Karpas-422 (cell line): ENCODE measurements at regions not wholly inside any gene's neighbourhood (a gene's known extent, or its start where the extent isn't known, plus 50 kb on each side); places are given as distances from the start of the nearest gene placed in this dataset.

Experiments used
- DNase-seq: peaks from one replicate; pipeline ENCODE4 v3.0.0-alpha.2; 2015
- H2AFZ ChIP-seq: fragments of 200-600 bp; sonication (generic); 2 replicates; pipeline ENCODE4 v1.6.1; 2014; ENCODE audit warnings: antibody characterized with exemption, low read length, mixed read lengths
- H3K27ac ChIP-seq: fragments of 200-600 bp; sonication (generic); 2 replicates; pipeline ENCODE4 v1.5.1; 2014; ENCODE audit warnings: mild to moderate bottlenecking, low read length, moderate library complexity
- H3K27me3 ChIP-seq: fragments of 200-600 bp; sonication (generic); 2 replicates; pipeline ENCODE4 v1.6.1; 2014; ENCODE audit warnings: low read length, mixed read lengths
- H3K36me3 ChIP-seq: fragments of 200-600 bp; sonication (generic); 2 replicates; pipeline ENCODE4 v1.6.1; 2014; ENCODE audit warnings: low read length, mixed read lengths; ENCODE audit not compliant: insufficient read depth
- H3K4me1 ChIP-seq: fragments of 200-600 bp; sonication (generic); 2 replicates; pipeline ENCODE4 v1.6.1; 2014; ENCODE audit warnings: mild to moderate bottlenecking, low read length, mixed read lengths
- H3K4me2 ChIP-seq: fragments of 200-600 bp; sonication (generic); 2 replicates; pipeline ENCODE4 v1.6.1; 2014; ENCODE audit warnings: low read length, low read depth, mild to moderate bottlenecking; ENCODE audit not compliant: poor library complexity, severe bottlenecking
- H3K4me3 ChIP-seq: fragments of 200-600 bp; sonication (generic); 2 replicates; pipeline ENCODE4 v1.5.1; 2014; ENCODE audit warnings: mild to moderate bottlenecking, antibody characterized with exemption, low read length, mixed read lengths
- H3K79me2 ChIP-seq: fragments of 200-600 bp; sonication (generic); 2 replicates; pipeline ENCODE4 v1.6.1; 2014; ENCODE audit warnings: mild to moderate bottlenecking, low read length, mixed read lengths
- H3K9ac ChIP-seq: fragments of 200-600 bp; sonication (generic); 2 replicates; pipeline ENCODE4 v1.6.0; 2014; ENCODE audit warnings: low read length
- H3K9me2 ChIP-seq: fragments of 200-600 bp; sonication (generic), shearing (Covaris generic); replicated peaks from 2 replicates; pipeline ENCODE4 v1.6.0; 2014; ENCODE audit warnings: mild to moderate bottlenecking, low read length, moderate library complexity; ENCODE audit not compliant: insufficient read depth
- H3K9me3 ChIP-seq: fragments of 300-700, 200-600 bp; sonication (generic); 2 replicates; pipeline ENCODE4 v1.6.1; 2014; ENCODE audit warnings: low read length, mixed read lengths
- H4K20me1 ChIP-seq: fragments of 200-600 bp; sonication (generic); 2 replicates; pipeline ENCODE4 v1.6.1; 2014; ENCODE audit warnings: mild to moderate bottlenecking, antibody characterized with exemption, low read length, low read depth; ENCODE audit not compliant: insufficient read depth

- Histone ChIP-seq H3K4me1 (no peaks in the 10 kb centered on the region), H3K9me3 (peaks cover 43% of the 10 kb centered on the region), H3K79me2 (no peaks in the 10 kb centered on the region), H4K20me1 (no peaks in the 10 kb centered on the region), H3K9ac (no peak overlapping the region), H2AFZ (no peak overlapping the region), H3K4me2 (no peak overlapping the region), H3K36me3 (no peaks in the 10 kb centered on the region), H3K27me3 (no peaks in the 10 kb centered on the region), H3K27ac (no peak overlapping the region), H3K9me2 (no peaks in the 10 kb centered on the region), H3K4me3 (no peak overlapping the region)
- no peak for DNase-seq
Observed at GRCh38 chr2:139160836-139161235, 380.6 kb upstream of the NXPH2 start.

- H3K9ac ChIP-seq = no peak overlapping the region
- no peaks in the 10 kb centered on the region for H3K4me1 ChIP-seq
- H3K27ac ChIP-seq = no peak overlapping the region
- H3K27me3 ChIP-seq = no peaks in the 10 kb centered on the region
- H3K4me3 ChIP-seq = no peak overlapping the region
- H3K4me2 ChIP-seq = no peak overlapping the region
- H3K36me3 ChIP-seq = no peaks in the 10 kb centered on the region
- no peaks in the 10 kb centered on the region for H4K20me1 ChIP-seq
- no peak for DNase-seq
- H3K9me2 ChIP-seq = no peaks in the 10 kb centered on the region
- no peaks in the 10 kb centered on the region for H3K79me2 ChIP-seq
- H3K9me3 ChIP-seq = peaks cover 41% of the 10 kb centered on the region
- no peak overlapping the region for H2AFZ ChIP-seq
Observed at GRCh38 chr2:139159177-139159576, 379.0 kb upstream of the NXPH2 start.

- no peaks in the 10 kb centered on the region for H4K20me1 ChIP-seq
- no peak for DNase-seq
- H3K36me3 ChIP-seq = no peaks in the 10 kb centered on the region
- no peaks in the 10 kb centered on the region for H3K79me2 ChIP-seq
- no peak overlapping the region for H2AFZ ChIP-seq
- no peaks in the 10 kb centered on the region for H3K4me1 ChIP-seq
- H3K27ac ChIP-seq = no peak overlapping the region
- H3K9me2 ChIP-seq = no peaks in the 10 kb centered on the region
- H3K9me3 ChIP-seq = peaks cover 41% of the 10 kb centered on the region
- H3K27me3 ChIP-seq = no peaks in the 10 kb centered on the region
- H3K4me3 ChIP-seq = no peak overlapping the region
- H3K9ac ChIP-seq = no peak overlapping the region
- no peak overlapping the region for H3K4me2 ChIP-seq
Observed at GRCh38 chr2:139156730-139157129, 376.5 kb upstream of the NXPH2 start.

- Histone ChIP-seq H3K9ac (no peak overlapping the region), H3K9me2 (no peaks in the 10 kb centered on the region), H3K4me3 (no peak overlapping the region), H3K27ac (no peak overlapping the region), H2AFZ (no peak overlapping the region), H4K20me1 (no peaks in the 10 kb centered on the region), H3K27me3 (no peaks in the 10 kb centered on the region), H3K4me1 (no peaks in the 10 kb centered on the region), H3K36me3 (no peaks in the 10 kb centered on the region), H3K79me2 (no peaks in the 10 kb centered on the region), H3K9me3 (peaks cover 39% of the 10 kb centered on the region), H3K4me2 (no peak overlapping the region)
- no peak for DNase-seq
Observed at GRCh38 chr2:139155991-139156390, 375.8 kb upstream of the NXPH2 start.

- Histone ChIP-seq H3K4me3 (no peak overlapping the region), H3K9me2 (no peaks in the 10 kb centered on the region), H3K9me3 (peaks cover 25% of the 10 kb centered on the region; the same call in 1 of the 2 replicates), H2AFZ (no peak overlapping the region), H3K27ac (no peak overlapping the region), H3K4me1 (no peaks in the 10 kb centered on the region), H3K4me2 (no peak overlapping the region), H3K79me2 (no peaks in the 10 kb centered on the region), H3K9ac (no peak overlapping the region), H3K36me3 (no peaks in the 10 kb centered on the region), H4K20me1 (no peaks in the 10 kb centered on the region), H3K27me3 (no peaks in the 10 kb centered on the region)
- peak; percentile 49 for DNase-seq
Observed at GRCh38 chr2:139142252-139142880, 362.2 kb upstream of the NXPH2 start.

GRCh38 chr2:139124271-139124670 is 344.1 kb upstream of the NXPH2 start:
- no peak overlapping the region for H2AFZ ChIP-seq
- DNase-seq = no peak

GRCh38 chr2:139123795-139124194 is 343.6 kb upstream of the NXPH2 start:
- Histone ChIP-seq H3K4me1 (no peaks in the 10 kb centered on the region), H3K9ac (no peak overlapping the region), H3K36me3 (no peaks in the 10 kb centered on the region), H4K20me1 (no peaks in the 10 kb centered on the region), H3K4me3 (no peak overlapping the region), H3K9me3 (peaks cover 33% of the 10 kb centered on the region), H3K4me2 (no peak overlapping the region), H2AFZ (no peak overlapping the region), H3K9me2 (no peaks in the 10 kb centered on the region), H3K79me2 (no peaks in the 10 kb centered on the region), H3K27ac (no peak overlapping the region), H3K27me3 (no peaks in the 10 kb centered on the region)
- DNase-seq = no peak

More at GRCh38 chr2:139124271-139124670, 344.1 kb upstream of the NXPH2 start:
- Histone ChIP-seq H3K27me3 (no peaks in the 10 kb centered on the region), H3K4me3 (no peak overlapping the region), H3K79me2 (no peaks in the 10 kb centered on the region), H3K4me2 (no peak overlapping the region), H3K9me2 (no peaks in the 10 kb centered on the region), H3K36me3 (no peaks in the 10 kb centered on the region), H3K4me1 (no peaks in the 10 kb centered on the region), H4K20me1 (no peaks in the 10 kb centered on the region), H3K27ac (no peak overlapping the region), H3K9ac (no peak overlapping the region), H3K9me3 (peaks cover 36% of the 10 kb centered on the region)

GRCh38 chr2:139122711-139123158 is 342.5 kb upstream of the NXPH2 start:
- Histone ChIP-seq H3K36me3 (no peaks in the 10 kb centered on the region), H3K4me1 (no peaks in the 10 kb centered on the region), H3K4me2 (no peak overlapping the region), H3K79me2 (no peaks in the 10 kb centered on the region), H3K9ac (no peak overlapping the region), H3K9me2 (no peaks in the 10 kb centered on the region), H3K27ac (no peak overlapping the region), H3K27me3 (no peaks in the 10 kb centered on the region), H2AFZ (no peak overlapping the region), H3K9me3 (peaks cover 27% of the 10 kb centered on the region), H3K4me3 (no peak overlapping the region), H4K20me1 (no peaks in the 10 kb centered on the region)
- no peak for DNase-seq
